ENCODE measurements at regions not wholly inside any gene's neighbourhood (a gene's known extent, or its start where the extent isn't known, plus 50 kb on each side); places are given as distances from the start of the nearest gene placed in this dataset.
A peak's percentile ranks its signal among the peaks of the same experiment; 100 is the strongest.

GRCh38 chr4:181969151-181969550 is 274.1 kb upstream of the TENM3 start:
- H2BK15ac ChIP-seq (ENCODE audit: low read depth, low read length) = peak overlapping the region; percentile 9; the same call in 1 of the 3 replicates
- no peak overlapping the region for H2AK5ac ChIP-seq (ENCODE audit: low read depth, low read length)
- no CpG with 5 or more reads among the region's 5 CpGs for WGBS, 2 experiments (ENCODE audit: extremely low coverage in 2 of 2, insufficient read length in 1 of 2)
- ChIA-PET CTCF (interaction anchor here (0.7 kb wide), 1 partner anchor 30 kb away, joined by 3 read pairs; no protein-coding TSS in a partner anchor), POLR2A (ENCODE audit: unreplicated experiment) (no interaction called here)
- H2BK120ac ChIP-seq (ENCODE audit: low read depth, low read length) = peak overlapping the region; percentile 59
- intact Hi-C loops (cut with micrococcal nuclease) = no loop called here
- TF ChIP-seq CEBPB (IDR thresholded peaks at IDR 0.05; ENCODE audit: low read depth, low read length) (peak; percentile 89), RFX5 (IDR thresholded peaks at IDR 0.05; ENCODE audit: low read depth, low read length) (no peak)
- H2BK20ac ChIP-seq (ENCODE audit: low read depth, low read length) = peak overlapping the region; percentile 45; the same call in 1 of the 2 replicates
- no peak overlapping the region for H2AFZ ChIP-seq (replicated peaks; ENCODE audit: low read length, poor library complexity)
- H4K5ac ChIP-seq (ENCODE audit: low read depth, low read length) = no peak overlapping the region; the same call in 1 of the 2 replicates
- H4K91ac ChIP-seq (ENCODE audit: insufficient read depth, low read depth, low read length) = no peak overlapping the region
- no peak for DNase-seq
- in situ Hi-C loops (cut with MboI; ENCODE audit: low sequenced_read_pairs) = no loop called here
- no peaks in the 10 kb centered on the region for H3K27me3 ChIP-seq (ENCODE audit: control insufficient read depth, insufficient read depth, low read length)
- peaks cover 9% of the 10 kb centered on the region for H3K4me1 ChIP-seq (ENCODE audit: control insufficient read depth, insufficient read depth, low read length)
- H3K9me3 ChIP-seq (ENCODE audit: control insufficient read depth, insufficient read depth, low read length) = peaks cover 4% of the 10 kb centered on the region
- H4K8ac ChIP-seq (ENCODE audit: low read depth in 2 of 2, low read length in 2 of 2) = peak overlapping the region in 1 of 2 experiments; percentile 47; a peak in 2 of 4 replicates
- no TSS peak for BruUV-seq (replicated peaks)
- H3K14ac ChIP-seq (replicated peaks; ENCODE audit: low read depth, low read length) = no peak overlapping the region
- no peaks in the 10 kb centered on the region for H4K20me1 ChIP-seq (ENCODE audit: insufficient read depth, low read length)
- no peak overlapping the region for H3K4me2 ChIP-seq (ENCODE audit: low read depth, low read length)
- no peak overlapping the region for H3K9ac ChIP-seq (ENCODE audit: low read depth, low read length)
- H3K4ac ChIP-seq (ENCODE audit: low read depth, low read length) = peak overlapping the region; percentile 58; the same call in 1 of the 2 replicates
- no peak for ATAC-seq (ENCODE audit: low read depth)
- H3K27ac ChIP-seq (ENCODE audit: insufficient read depth, low read length) = no peak overlapping the region
- no peak overlapping the region for H3K56ac ChIP-seq (ENCODE audit: extremely low read depth, insufficient read depth, low read length)
- H3K36me3 ChIP-seq (ENCODE audit: control insufficient read depth, insufficient read depth, low read length) = no peaks in the 10 kb centered on the region
- dilution Hi-C loops (cut with HindIII; ENCODE audit: low sequenced_read_pairs, unreplicated experiment) = no loop called here
- H3K79me1 ChIP-seq (ENCODE audit: low read depth in 1 of 2, low read length in 2 of 2) = no peaks in the 10 kb centered on the region
- H3K9me1 ChIP-seq (ENCODE audit: insufficient read depth, low read length) = peaks cover 7% of the 10 kb centered on the region
- H3K18ac ChIP-seq (ENCODE audit: low read depth, low read length) = peak overlapping the region; percentile 87; the same call in 1 of the 2 replicates
- no peak overlapping the region for H3K4me3 ChIP-seq (ENCODE audit: insufficient read depth, low read depth, low read length)
- H2AK9ac ChIP-seq (replicated peaks; ENCODE audit: low read depth, low read length, poor library complexity) = no peak overlapping the region
- H2BK5ac ChIP-seq (ENCODE audit: low read depth, low read length, poor library complexity, severe bottlenecking) = peak overlapping the region; percentile 69
- H3K23ac ChIP-seq (ENCODE audit: low read depth, low read length) = peak overlapping the region; percentile 28; the same call in 1 of the 2 replicates

All from IMR-90 (cell line).